Stomach smooth muscle (tissue), 2 donors: ENCODE measurements at regions not wholly inside any gene's neighbourhood (a gene's known extent, or its start where the extent isn't known, plus 50 kb on each side); places are given as distances from the start of the nearest gene placed in this dataset.

ENCODE experiments used
- H3K27ac ChIP-seq: one replicate; pipeline ENCODE4 v1.7.0; 2013; ENCODE audit warnings: mild to moderate bottlenecking, low read length, inconsistent platforms
- H3K27me3 ChIP-seq, 2 donors: one replicate each; pipeline ENCODE4 v1.7.0; 2013; ENCODE audit warnings: low read length in 2 of 2; ENCODE audit not compliant: insufficient read depth in 2 of 2, control insufficient read depth in 1 of 2
- H3K36me3 ChIP-seq, 2 donors: one replicate each; pipeline ENCODE4 v1.7.0; 2013; ENCODE audit warnings: low read length in 2 of 2; ENCODE audit not compliant: control insufficient read depth in 2 of 2, insufficient read depth in 2 of 2
- H3K4me1 ChIP-seq: one replicate; pipeline ENCODE4 v1.7.0; 2013; ENCODE audit warnings: low read length; ENCODE audit not compliant: control insufficient read depth, insufficient read depth
- H3K4me3 ChIP-seq, 2 donors: one replicate each; pipeline ENCODE4 v1.7.0; 2013; ENCODE audit warnings: low read length in 2 of 2
- H3K9ac ChIP-seq, 2 donors: one replicate each; pipeline ENCODE4 v1.7.0; 2013; ENCODE audit warnings: low read length in 2 of 2, mild to moderate bottlenecking in 1 of 2
- H3K9me3 ChIP-seq, 2 donors: one replicate each; pipeline ENCODE4 v1.7.0; 2013; ENCODE audit warnings: low read length in 2 of 2; ENCODE audit not compliant: control insufficient read depth in 2 of 2
- donor health status: healthy.
- donor health status: Pancreatic carcinoma.

DNA sequence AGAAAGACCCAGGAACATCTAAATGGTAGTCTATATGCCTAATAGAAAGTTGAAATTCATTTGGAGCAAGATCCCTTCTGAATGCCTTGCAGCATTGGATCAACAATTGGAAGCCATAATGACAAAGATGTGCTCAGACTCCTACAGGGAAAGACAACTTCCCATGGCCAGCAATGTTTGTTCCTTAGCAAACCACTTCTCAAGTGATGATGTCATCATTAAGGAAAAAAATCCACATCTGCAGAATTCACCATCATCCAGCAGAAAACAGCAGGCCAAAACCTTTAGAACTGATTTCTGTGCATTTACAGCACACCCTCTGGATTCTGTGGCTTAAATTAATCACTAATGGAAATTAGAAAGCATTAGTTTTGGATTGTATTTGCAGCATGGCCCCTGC, 82.4 kb upstream of the ZIC3 start:
- no peaks in the 10 kb centered on the region for H3K36me3 ChIP-seq
- H3K27me3 ChIP-seq, result peaks cover 0 to 4% of the 10 kb centered on the region in 2 donors
- no peak overlapping the region for H3K4me3 ChIP-seq

DNA sequence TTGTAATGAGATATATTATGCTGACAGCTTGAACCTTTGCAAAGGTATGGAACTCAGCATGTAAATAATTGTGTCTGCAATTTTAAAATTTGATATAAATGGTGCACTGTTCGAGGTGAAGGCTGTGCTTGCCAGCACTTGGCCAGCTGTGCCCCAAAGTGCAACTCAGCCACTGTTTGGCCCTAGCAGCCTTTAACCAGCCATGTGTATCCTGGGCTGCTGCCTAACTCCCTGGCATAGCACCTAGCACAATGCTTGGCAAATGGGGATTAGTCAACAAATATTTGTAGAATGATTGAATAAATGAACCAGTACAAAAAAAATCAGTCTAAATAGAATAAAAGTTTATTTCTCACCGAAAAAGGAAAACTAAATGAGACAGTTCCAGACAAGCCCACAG, 83.8 kb upstream of the ZIC3 start:
- H3K4me1 ChIP-seq, result no peaks in the 10 kb centered on the region
- no peaks in the 10 kb centered on the region for H3K9me3 ChIP-seq
- H3K27ac ChIP-seq, result no peak overlapping the region
- H3K4me3 ChIP-seq, result no peak overlapping the region
- no peak overlapping the region for H3K9ac ChIP-seq
- H3K36me3 ChIP-seq, result no peaks in the 10 kb centered on the region
- H3K27me3 ChIP-seq, result peaks cover 0 to 4% of the 10 kb centered on the region in 2 donors

More for the DNA sequence above, 82.4 kb upstream of the ZIC3 start:
- H3K9ac ChIP-seq, result no peak overlapping the region
- no peak overlapping the region for H3K27ac ChIP-seq
- no peaks in the 10 kb centered on the region for H3K9me3 ChIP-seq
- no peaks in the 10 kb centered on the region for H3K4me1 ChIP-seq

DNA sequence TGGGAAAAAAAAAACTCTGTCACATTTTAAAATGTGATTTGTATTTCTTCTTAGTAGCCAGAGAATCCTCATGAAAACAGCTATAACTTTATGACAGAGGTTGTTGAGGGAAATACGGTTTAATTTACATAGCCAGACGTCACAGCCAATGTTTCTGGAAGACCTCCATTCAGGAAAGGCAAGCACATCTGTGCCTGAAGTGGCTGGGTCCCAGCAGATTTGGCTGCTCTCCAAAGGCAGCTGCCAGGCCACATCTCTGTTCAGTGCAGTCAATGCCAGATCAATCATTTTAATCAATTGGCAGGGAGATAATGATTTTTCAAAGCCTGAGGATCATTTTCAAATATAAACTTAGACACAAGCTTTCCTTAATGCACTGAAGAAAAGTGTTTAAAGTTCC, 86.5 kb upstream of the ZIC3 start:
- Histone ChIP-seq H3K9me3 (no peaks in the 10 kb centered on the region), H3K27ac (no peak overlapping the region), H3K27me3 (peaks cover 0 to 12% of the 10 kb centered on the region in 2 donors), H3K9ac (no peak overlapping the region), H3K4me1 (no peaks in the 10 kb centered on the region), H3K36me3 (no peaks in the 10 kb centered on the region), H3K4me3 (no peak overlapping the region)

DNA sequence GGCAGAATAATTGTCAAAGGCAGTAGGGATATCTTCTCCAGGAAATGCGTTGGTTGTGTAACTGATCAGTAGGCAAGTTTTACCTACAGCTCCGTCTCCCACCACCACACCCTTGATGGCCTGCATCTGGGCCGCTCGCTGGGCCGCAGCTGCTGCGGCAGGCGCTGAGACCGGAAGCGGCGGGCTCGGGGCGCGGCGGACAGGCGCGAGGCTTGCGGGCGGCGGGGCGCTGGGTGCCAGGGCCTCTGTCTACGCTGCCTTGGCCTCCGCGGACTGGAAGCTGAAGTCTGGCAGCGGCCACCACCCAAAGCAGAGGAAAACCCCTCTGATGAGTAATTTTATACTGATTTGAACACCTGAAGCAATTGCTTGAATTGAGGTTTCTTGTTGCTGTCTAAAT, 124.2 kb upstream of the ZIC3 start:
- no peak overlapping the region for H3K9ac ChIP-seq
- H3K4me3 ChIP-seq, result no peak overlapping the region
- no peaks in the 10 kb centered on the region for H3K36me3 ChIP-seq
- no peak overlapping the region for H3K27ac ChIP-seq
- no peaks in the 10 kb centered on the region for H3K9me3 ChIP-seq
- H3K27me3 ChIP-seq, result peaks cover 0 to 7% of the 10 kb centered on the region in 2 donors
- H3K4me1 ChIP-seq, result no peaks in the 10 kb centered on the region

DNA sequence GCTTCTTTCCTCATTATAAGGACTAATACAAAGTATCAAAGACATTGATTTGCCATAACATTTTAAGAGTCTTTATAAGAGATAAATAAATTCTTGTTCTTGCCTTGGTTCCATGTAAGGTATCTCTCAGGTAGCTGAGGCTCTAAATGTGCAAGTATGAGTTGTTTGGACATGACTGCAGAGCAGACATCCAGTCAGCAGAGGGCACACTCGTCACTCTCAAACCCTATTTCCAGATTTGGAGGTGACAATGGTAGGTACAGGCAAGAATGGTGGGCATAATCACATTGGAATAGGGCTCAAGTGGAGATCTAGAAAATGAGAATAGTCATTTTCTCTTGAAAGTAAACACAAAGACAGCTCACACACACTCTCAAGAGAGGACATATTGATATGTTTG, 133.3 kb upstream of the ZIC3 start:
- Histone ChIP-seq H3K27ac (no peak overlapping the region), H3K9me3 (peaks cover 0 to 4% of the 10 kb centered on the region in 2 donors), H3K4me1 (peaks cover 6% of the 10 kb centered on the region), H3K36me3 (no peaks in the 10 kb centered on the region), H3K4me3 (no peak overlapping the region), H3K27me3 (peaks cover 17 to 25% of the 10 kb centered on the region in 2 donors), H3K9ac (no peak overlapping the region)

DNA sequence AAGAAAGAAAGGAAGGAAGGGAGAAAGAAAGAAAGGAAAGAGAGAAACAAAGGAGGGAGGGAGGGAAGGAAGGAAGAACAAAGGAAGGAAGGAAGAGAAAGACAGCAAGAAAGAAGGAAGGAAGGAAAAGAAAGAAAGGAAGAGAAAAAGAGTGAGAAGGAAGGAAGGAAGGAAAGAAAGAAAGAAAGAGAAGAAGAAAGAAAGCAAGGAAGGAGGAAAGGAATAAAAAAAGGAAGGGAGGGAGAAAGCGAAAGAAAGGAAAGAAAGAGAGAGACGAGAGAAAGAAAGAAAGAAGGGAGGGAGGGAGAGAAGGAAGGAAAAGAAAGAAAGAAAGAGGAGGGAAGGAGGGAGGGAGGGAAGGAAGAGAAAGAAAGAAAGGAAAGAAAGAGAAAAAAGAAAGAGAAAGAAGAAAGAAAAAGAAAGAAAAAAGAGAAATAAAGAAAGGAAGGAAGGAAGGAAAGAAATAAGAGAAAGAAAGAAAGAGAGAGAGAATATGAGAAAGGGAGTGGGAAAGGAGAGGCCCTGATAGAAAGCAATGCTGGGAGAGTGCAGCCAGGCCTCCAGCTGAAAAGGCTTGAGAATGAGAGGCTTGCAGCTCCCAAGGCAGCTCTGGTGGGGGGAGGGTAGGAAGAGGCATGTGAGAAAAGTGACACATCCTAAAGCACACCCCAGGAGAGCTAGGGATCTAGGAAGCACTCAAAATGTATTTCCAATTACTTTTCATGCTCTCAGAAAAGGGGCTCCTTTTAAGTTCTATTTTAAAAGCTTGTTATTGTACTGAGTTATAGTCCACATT, 134.0 kb upstream of the ZIC3 start:
- H3K27me3 ChIP-seq, result peaks cover 25 to 32% of the 10 kb centered on the region in 2 donors

DNA sequence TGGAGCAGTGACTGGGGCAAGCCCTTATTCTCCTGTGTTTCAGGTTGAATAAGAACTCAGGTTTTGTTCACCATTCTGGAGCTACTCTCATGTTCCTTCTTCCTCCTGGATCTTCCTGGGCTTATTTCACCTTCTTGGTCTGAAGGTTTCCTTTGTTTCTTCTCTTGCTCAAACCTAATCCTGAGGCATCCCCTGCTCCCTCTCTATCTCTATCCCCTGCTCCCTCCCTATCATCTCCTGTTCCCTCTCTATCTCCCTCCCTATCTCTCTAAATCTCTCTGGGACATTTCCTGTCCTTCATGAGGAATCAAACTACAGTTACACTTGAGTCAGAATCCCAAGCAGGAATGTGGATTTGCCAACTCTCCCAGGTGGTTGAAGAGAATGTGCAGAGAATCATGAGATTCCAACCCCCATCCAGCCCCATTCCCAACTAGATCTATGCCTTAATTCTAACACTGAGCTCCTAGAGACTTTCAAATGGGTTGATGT, 134.9 kb upstream of the ZIC3 start:
- Histone ChIP-seq H3K27me3 (peaks cover 31 to 33% of the 10 kb centered on the region in 2 donors), H3K4me3 (no peak overlapping the region), H3K4me1 (peaks cover 8% of the 10 kb centered on the region), H3K36me3 (no peaks in the 10 kb centered on the region), H3K27ac (no peak overlapping the region), H3K9ac (no peak overlapping the region), H3K9me3 (peaks cover 0 to 4% of the 10 kb centered on the region in 2 donors)

More for the DNA sequence above, 134.0 kb upstream of the ZIC3 start:
- Histone ChIP-seq H3K4me1 (peaks cover 8% of the 10 kb centered on the region), H3K4me3 (no peak overlapping the region), H3K27ac (no peak overlapping the region), H3K9me3 (peaks cover 0 to 4% of the 10 kb centered on the region in 2 donors), H3K9ac (no peak overlapping the region), H3K36me3 (no peaks in the 10 kb centered on the region)

DNA sequence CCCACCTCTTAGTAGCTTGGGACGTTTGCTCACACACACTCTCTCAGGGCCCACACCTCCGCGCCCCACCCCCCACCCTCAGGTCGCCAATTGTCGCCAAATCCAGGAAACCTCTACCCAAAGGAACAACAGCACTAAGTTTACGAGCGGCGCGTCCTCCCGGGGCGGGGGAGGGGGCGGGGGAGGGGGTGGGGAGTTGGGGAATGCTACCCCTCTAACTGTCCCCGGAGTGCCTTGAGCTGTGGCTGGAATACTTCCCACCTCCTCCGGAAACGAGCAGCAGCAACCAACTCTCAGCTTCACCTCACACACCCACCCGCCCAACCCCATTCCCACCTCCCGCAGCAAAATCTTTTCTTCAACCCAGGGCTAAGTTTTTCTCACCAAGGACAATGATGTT, 135.6 kb upstream of the ZIC3 start:
- no peaks in the 10 kb centered on the region for H3K36me3 ChIP-seq
- no peak overlapping the region for H3K27ac ChIP-seq
- peaks cover 38 to 40% of the 10 kb centered on the region in 2 donors for H3K27me3 ChIP-seq
- H3K4me3 ChIP-seq, result no peak overlapping the region
- peaks cover 0 to 4% of the 10 kb centered on the region in 2 donors for H3K9me3 ChIP-seq
- H3K4me1 ChIP-seq, result peaks cover 8% of the 10 kb centered on the region
- H3K9ac ChIP-seq, result no peak overlapping the region

DNA sequence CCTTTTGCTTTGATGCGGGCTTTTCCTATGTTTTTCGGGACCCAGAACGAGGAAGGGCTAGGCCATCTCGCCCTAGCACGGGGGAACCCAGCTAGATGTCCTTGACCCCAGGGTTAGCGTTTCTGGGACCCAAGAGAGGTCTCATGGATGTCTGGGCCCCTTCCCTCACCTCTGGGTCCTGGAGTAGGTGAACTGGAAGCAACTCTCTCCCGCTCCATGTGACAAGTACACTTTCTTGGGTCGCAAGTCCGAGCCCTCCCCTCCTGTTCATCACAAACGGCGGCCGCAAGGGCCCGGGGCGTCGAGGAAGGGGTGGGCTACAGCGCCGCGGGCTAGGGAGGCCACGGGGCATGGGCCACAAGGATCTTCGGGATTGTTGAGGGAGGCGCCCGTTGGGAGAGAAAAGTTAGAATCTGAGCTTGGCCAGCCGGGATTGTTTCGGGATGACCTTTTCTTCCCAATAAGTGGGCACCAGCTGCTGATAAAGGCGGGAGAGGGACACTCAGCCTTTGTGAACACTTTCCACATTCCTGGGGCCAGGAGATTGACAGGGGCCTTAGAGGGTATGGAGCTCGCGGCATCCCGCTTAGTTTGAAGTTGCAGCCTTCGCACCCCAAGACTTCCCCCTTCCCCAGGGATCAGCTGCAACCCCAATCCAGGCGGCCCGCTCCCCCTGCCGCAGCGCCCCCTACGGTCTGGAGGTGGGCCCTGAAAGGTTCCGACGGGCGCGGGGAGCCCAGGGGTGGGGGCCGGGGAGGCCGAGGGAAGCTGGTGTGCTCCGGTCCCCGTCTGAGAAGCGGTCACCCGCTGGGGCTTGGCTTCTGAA, 136.9 kb upstream of the ZIC3 start:
- Histone ChIP-seq H3K27me3 (peaks cover 45 to 49% of the 10 kb centered on the region in 2 donors), H3K9ac (no peak overlapping the region), H3K4me3 (peak overlapping the region; percentile 63 to 67), H3K27ac (no peak overlapping the region), H3K4me1 (peaks cover 8% of the 10 kb centered on the region), H3K36me3 (no peaks in the 10 kb centered on the region), H3K9me3 (peaks cover 0 to 4% of the 10 kb centered on the region in 2 donors)

DNA sequence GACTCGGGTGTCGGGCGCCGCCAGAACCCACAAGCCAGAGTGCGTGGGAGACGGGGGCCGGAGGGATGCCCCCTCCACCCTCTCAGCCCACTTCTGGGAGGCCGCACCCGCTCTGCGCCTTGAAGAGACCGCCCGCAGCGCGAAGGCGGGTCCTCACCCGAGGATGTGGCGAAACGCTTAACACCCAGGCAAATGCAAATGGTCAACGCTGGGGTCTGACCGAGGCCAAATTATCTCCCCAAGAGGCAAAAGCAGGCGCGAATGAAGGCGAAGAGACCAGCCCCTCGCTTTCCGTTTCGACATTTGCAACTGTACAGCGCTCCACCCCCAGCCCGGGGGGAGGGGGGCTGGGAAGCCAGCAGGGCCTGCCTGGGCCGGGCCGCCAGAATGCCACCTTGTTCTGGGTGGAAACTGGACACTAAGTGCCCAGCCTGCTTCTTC, 137.7 kb upstream of the ZIC3 start:
- Histone ChIP-seq H3K9me3 (peaks cover 0 to 4% of the 10 kb centered on the region in 2 donors), H3K36me3 (no peaks in the 10 kb centered on the region), H3K4me3 (peak overlapping the region; percentile 63 to 67), H3K4me1 (peaks cover 8% of the 10 kb centered on the region), H3K27me3 (peaks cover 45 to 49% of the 10 kb centered on the region in 2 donors), H3K27ac (no peak overlapping the region), H3K9ac (no peak overlapping the region)
